NCI-H460 (cell line): ENCODE measurements at regions not wholly inside any gene's neighbourhood (a gene's known extent, or its start where the extent isn't known, plus 50 kb on each side); places are given as distances from the start of the nearest gene placed in this dataset.

Experiments
- DNase-seq: peaks from one replicate; pipeline ENCODE4 v3.0.0-alpha.2; 2016; ENCODE audit warnings: low read depth; ENCODE audit errors: extremely low read depth

GRCh38 chr2:168373468-168373867 lies 82.6 kb upstream of the CERS6 start:
- DNase-seq = no peak

- peak; percentile 6 for DNase-seq
Measured at GRCh38 chr2:168375195-168375798, 80.8 kb upstream of the CERS6 start.

- DNase-seq = no peak
Measured at GRCh38 chr2:168378960-168379669, 77.0 kb upstream of the CERS6 start.

GRCh38 chr2:168380500-168380899 lies 75.6 kb upstream of the CERS6 start:
- no peak for DNase-seq

- no peak for DNase-seq
Measured at GRCh38 chr2:168392024-168392423, 64.0 kb upstream of the CERS6 start.

GRCh38 chr2:168392797-168393196 lies 63.3 kb upstream of the CERS6 start:
- no peak for DNase-seq

- DNase-seq = no peak
Measured at GRCh38 chr2:168394262-168394661, 61.8 kb upstream of the CERS6 start.

GRCh38 chr2:168396131-168396530 lies 59.9 kb upstream of the CERS6 start:
- DNase-seq = no peak

- DNase-seq = no peak
Measured at GRCh38 chr2:168397629-168398028, 58.4 kb upstream of the CERS6 start.

GRCh38 chr2:168401048-168401556 lies 55.0 kb upstream of the CERS6 start:
- no peak for DNase-seq

- no peak for DNase-seq
Measured at GRCh38 chr2:168401771-168402170, 54.3 kb upstream of the CERS6 start.

GRCh38 chr2:168402531-168402930 lies 53.5 kb upstream of the CERS6 start:
- DNase-seq = no peak

GRCh38 chr2:168403736-168404135 lies 52.3 kb upstream of the CERS6 start:
- DNase-seq = no peak

GRCh38 chr2:168404764-168405163 lies 51.3 kb upstream of the CERS6 start:
- DNase-seq = no peak
